HPDE6-E6E7 (cell line): ENCODE measurements at regions not wholly inside any gene's neighbourhood (a gene's known extent, or its start where the extent isn't known, plus 50 kb on each side); places are given as distances from the start of the nearest gene placed in this dataset.

Source experiments
- DNase-seq: peaks from one replicate; pipeline ENCODE4 v3.0.0; 2011; ENCODE audit warnings: missing footprints; ENCODE audit errors: extremely low spot score

DNA sequence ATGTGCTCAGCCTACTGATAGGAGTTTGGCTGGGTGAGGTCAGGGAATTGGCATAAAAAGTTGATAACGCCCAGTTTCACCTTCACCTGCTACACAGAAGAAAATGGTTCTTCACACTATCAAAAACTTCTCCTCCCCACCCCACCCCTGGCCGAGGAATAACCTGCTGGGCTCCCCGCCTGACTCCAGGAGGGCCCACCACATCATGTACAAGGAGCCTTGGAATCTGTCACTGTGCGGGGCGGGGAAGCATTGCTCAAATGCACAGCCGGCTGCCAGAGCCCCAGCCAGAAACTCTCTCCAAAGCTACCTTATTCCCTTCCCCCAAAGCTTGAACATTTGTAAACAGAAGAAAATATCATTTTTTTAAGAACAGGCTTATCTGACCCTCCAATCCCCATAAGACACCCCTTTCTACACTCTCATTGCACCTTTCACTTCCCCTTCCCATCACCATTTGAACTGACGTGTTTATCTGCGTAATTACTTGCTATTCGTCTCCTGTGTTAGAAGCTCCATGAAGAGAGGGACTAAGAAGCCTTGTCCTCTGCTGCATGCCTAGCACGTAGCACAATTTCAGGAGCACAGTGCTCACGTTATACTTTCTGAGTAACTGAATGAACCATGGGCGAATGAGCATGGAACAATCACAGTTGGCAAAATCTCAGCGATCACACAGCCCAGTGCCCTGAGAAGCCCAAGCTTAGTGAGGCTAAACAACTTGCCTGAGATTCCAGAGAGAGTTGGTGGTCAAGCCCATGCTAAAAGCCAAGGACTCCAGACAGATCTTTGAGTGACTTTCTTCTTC lies 82.9 kb downstream of the HES1 start:
- DNase-seq = no peak

DNA sequence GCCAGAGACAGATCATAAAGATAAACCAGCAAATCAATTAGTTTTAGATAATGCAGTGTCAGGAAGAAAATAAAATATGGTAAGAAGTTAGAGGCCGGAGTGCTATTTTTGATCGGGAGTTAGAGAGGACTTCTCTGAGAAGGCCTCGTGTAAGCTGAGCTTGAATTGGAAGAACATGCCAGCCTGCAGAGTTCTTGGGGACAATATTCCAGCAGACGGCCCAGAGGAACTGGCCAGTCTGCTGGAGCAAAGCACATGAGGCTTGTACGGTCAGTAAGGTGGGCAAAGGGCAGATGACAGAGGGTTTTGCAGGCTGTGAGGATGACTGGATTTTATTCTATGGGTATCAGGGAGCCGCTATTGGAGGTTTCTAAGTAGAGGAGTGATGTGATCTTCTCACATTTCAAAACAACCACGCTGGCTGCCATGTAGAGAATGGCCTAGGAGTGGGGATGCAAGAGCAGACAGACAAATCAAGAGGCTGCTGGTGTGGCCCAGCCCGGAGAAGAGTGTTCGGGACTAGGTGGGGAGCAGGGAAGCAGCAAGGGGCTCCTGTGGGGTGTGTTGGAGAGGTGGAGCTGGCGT lies 84.0 kb downstream of the HES1 start:
- no peak for DNase-seq

DNA sequence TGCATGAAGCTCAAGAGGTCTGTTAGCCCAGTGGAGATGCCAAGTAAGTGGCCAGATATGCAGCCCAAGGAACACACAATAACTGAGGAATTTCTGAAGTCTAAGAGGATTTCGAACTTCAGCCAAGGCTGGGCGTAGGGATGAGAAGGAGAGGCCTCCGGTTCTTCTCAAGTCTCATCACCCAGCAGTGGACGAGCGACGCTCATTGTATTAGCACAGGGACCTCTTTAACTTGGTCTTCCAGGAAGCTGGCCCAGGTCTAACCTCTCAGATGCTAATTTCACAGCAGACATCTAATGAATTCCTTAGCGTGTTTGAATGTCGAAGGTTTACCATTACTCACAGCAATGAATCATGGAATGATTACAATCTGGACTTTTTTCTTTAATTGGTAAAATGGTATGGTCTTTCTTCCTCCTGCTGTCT lies 85.0 kb downstream of the HES1 start:
- no peak for DNase-seq

DNA sequence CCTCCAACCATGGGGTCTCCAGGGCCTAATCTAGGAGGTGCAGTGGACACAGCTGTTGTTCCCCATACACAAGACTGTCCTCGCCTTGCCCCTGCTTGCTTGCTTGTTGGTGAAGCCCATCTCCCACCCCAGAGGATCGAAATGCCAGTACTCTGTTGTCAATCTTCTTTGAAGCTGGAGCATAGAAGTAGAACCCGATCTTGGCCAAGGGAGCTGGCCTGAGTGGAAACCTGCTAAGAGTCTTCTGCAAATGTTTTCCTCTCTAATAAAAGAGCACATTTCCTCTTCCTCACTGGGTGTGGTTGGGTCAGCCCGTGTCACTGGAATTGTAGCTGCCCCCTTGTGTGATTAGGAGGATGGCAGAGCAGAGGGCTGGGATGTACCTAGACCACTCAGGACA lies 85.4 kb downstream of the HES1 start:
- no peak for DNase-seq

DNA sequence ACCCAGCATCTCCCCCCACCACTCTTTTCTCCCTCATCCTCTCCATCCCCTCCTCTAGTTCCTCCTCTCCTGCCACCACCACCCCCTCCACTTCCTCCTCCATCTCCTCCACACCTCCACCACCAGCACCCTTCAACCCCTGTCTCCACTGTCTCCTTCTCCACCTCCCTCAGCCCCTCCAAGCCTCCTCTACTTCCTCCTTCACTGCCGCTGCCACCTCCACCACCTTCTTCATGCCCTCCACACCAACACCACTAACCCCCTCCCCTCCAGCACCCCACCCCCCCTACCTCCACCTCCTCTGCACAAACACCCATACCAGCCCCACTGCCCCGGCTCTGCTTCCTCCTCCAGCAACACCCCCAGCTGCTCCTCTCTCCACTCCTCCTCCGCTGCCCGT lies 88.0 kb downstream of the HES1 start:
- no peak for DNase-seq

DNA sequence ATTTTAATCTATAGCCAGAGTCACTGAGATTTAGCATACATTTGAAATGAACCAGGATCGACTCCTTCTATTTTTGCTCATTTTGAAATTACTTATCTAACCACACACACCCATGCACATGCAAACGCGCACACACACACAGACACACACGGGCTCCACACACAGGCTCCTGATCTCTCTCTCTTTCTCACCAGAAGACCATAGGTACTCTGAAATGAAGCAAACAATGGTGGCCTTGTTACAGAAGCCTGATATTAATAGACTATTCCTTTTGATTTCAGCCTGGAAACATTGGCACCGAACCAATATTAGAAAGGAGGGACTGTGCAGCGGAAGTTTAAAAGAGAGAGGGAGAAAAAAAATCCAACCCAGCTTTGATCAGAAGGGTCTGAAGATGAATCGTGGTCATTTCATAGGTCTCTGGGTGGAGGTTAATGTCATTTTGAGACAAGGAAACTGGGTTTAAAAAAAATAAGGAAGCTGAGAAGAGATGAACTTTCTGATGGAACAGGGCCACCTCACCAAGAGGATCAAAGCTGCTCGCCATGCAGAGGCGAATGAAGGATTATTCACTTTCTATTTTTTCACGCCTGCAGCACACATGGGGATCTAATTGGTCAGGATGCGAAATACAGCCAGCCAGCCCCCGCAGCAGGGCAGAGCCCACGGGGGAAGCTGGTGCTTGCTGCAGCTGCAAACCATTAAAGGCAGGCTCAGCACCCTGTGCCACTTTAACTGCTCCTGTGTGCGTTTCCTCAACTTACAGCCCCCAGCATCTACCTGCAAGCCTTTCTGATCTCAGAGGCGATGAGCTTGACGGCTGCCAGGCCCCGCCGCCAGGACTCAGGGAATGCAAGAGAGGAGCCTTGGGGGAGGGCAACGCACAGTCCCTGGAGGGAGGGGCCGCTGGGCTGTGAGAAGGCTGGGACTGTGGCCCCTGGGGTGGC lies 88.8 kb downstream of the HES1 start:
- no peak for DNase-seq

DNA sequence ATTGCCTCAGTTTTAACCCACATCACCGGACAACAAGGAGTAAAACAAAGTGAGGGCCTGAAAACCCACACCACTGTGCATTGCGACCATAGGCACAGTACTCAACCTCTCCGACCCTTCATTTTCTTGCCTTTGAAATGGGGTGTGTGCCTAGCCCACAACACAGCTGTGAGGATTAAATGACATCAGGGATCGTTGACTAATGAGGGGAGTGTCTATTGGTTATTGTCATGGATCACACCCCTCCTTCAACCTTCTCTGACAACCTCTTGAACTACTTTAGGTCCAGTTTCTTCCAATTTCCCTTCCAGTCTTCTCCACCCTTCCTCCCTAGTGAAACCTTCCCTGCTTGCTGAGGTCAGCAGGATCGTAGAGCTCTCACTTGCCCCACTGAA lies 89.5 kb downstream of the HES1 start:
- no peak for DNase-seq

DNA sequence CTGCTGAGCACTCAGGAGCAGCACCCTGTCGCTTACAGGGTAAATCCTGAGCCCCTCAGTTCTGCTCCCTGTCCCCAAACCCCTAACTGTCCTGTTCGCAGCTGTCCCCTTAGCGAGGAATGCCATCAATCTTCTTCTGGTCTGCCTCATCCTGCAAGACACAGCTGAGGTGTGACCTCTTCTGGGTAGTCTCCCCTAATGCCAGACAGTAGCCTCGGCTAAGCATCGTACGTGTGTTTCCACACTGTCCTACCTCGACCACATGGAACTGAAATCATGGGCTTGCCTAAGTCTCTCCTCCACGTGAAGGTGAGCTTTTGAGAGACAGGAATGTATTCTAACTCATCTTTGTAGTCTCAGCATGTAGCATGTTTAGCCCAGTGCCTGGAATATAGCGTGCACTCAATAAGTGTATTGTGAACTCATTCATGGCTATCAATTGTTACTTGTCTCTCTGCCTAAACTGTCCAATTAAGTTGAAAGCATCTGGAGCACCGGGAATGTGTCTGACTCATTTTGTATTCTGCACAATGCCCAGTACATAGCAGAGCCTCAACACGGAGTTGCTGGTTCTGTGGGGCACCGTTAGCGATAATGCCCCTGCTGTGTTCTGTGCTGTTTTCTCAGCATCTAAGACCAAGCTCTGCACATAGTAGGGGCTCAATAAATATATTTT lies 90.2 kb downstream of the HES1 start:
- DNase-seq = no peak

DNA sequence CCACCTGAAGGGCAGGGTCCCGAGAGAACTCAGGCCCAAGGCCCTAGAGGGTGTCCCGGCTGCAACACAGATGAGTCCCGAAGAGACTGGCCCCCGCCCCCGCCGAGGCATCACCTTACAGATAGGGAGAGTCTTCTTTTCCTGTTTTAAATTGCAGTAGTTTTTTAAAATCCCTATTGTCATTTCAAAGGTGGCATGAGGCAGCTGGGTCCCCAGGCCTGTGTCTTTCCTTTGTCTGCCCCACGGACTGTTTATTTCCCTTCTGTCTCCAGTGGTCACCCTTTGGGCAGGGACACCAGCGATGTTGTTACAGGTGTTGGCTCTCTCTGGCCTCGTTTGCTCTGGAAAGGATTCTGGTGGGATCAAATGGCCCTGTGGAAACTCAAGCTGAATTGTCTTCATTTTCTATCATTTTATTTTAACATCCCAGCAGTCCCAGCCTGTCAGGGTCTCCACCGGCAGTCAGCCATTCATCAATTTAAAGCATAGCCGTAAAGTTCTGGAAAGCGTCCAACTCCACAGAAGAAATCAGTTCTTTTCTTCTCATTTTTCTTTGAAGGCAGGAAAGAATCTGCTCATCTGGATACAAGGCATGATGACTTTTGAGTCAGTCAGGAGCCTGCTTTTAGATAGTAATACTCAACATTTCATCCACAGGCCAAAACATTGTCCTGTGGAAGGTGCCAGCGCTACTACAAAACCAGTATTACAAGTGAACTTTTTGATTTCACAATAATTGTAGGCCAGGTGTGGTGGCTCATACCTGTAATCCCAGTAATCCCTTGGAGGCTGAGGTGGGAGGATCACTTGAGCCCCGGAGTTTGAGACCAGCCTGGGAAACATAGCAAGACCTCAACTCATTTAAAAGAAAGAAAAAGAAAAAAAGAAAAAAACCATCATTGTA lies 96.2 kb downstream of the HES1 start:
- no peak for DNase-seq

DNA sequence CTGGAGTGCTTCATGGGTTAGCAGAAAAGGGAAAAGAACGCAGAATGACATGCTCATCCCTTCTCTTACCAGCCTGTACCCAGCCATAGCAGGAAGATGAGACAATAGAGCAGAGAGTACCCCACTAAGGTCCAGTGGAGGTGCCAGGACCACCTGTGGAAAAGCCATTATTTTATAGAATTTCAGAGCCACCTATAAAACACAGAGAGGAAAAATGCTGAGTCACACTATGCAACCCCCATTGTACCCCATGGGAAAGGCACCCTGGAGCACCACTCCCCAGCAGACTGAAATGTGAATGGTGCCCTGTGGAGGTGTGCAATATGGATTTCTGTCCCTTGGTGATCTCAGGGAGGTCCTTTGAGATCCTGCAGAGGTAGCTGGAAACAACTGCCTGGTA lies 97.2 kb downstream of the HES1 start:
- no peak for DNase-seq

DNA sequence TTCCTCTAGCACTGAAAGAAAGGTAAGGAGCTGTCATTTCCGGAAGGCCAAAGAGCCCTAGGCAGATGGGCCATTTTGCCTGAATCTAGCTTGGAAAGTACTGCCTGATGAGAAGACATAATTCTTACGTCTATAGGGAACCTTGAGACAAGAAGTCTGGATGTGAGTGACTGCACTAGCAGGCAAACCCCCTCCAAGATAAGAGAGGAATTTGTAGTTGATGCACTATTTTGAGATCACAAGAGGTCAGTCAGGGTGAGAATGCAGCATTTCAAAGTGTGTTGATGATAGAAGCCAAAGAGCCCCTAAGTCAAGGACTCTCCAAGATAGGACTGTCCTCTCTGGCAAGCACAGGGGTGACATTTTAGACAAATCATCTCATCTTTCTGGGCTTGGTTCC lies 99.2 kb downstream of the HES1 start:
- DNase-seq = no peak

DNA sequence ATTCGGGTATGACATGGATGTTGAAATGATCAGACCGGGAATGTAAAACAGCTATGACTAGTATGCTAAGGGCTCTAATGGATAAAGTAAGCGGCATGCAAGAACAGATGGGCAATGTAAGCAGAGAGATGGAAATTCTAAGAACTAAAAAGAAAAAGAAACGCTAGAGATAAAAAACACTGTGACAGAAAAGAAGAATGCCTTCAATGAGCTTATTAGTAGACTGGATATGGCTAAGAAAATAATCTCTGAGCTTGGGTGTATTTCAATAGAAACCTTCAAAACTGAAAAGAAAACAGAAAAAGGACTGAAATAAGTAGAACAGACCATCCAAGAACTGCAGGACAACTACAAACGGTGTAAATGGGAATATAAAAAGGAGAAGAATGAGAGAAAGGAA lies 101.2 kb downstream of the HES1 start:
- DNase-seq = no peak

DNA sequence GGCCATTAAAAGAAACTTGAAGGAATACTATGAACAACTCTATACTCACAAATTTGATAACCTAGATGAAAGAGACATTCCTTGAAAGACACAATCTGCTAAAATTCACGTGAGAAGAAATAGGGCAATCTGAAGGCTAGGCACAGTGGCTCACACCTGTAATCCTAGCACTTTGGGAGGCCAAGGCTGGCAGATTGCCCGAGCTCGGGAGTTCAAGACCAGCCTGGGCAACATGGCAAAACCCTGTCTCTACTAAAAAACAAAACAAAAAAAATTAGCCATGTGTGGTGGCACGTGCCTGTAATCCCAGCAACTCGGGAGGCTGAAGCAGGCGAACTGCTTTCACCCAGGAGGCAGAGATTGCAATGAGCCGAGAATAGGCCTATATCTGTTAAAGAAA lies 104.8 kb downstream of the HES1 start:
- no peak for DNase-seq

DNA sequence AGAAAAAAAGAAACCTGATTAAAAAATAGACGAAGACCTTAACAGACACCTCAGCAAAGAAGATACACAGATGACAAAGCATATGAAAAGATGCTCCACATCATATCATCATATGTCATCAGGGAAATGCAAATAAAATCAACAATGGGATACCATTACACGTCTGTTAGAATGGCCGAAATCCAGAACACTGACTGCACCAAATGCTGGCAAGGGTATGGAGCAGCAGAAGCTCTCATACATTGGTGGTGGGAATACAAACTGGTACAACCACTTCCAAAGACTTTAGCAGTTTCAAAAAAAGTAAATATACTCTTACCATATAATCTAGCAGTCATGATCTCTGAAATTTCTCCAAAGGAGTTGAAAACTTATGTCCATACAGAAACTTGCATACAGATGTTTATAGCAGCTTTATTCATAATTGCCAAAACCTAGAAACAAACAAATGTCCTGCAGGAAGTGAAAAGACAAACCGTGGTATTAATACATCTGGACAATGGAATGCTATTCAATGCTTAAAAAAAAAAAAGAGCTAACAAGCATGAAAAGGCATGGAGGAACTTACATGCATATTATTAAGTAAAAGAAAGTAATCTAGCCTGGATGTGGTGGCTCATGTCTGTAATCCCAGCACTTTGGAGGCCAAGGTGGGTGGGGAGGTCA lies 107.4 kb downstream of the HES1 start:
- DNase-seq = no peak

DNA sequence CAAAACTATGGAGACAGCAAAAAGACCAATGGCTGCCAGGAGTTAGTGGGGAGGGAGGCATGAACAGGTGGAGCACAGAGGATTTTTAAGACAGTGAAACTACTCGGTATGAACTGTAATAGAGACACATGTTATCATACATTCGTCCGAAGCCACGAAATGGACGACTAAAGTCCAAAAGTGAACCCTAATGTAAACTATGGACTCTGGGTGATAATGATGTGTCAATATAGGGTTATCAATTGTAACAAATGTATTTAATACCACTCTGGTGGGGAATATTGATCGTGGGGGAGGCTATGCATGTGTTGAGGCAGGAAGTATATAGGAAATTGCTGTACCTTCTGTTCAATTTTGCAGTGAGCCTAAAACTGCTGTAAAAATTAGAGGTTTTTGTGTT lies 107.0 kb downstream of the CPN2 start:
- DNase-seq = no peak

DNA sequence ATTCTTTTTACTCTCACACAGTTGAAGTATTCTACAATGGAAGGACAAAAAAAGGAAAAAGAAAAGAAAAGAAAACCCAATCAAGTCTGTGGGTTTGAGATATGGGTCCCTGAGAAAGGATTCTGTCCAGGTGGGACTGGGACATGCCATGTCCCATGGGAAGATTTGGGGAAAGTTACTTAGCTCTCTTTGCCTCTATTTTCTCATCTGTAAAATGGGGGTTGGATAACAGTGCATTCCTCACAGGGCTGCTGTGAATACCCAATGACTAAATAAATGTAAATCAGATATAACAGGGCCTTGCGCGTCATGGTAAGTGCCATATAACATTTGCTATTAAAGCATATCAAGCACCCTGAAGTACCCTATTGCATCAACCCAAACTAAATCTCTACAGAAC lies 105.7 kb downstream of the CPN2 start:
- no peak for DNase-seq

DNA sequence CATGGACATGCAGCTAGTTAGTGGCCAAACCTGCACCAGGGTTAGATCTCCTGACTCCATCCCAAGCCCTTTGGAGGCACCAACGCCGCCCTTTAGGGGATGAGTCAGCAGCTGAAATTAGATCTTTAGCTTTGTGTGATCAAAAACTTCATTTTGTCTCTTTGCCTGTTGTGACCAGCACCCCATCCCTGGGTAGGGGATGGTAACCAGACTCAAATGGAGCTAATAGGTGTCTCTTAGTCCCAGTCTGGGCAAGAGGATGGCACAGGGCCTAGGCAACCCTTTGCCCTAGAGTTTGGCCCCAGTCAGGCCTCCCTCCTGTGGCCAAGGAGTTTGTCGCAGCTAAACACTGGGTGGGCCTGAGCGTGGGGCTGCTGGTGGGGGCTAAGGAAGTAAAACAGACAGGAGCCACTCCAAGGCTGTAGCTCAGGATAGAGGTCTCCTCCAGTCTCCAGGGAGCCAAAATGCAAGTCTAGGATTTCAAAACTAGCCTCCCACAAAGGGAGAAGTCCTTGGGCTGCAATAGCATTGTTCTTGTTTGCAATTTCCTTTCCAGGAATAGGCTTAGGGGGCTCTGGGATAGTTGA lies 105.1 kb downstream of the CPN2 start:
- DNase-seq = no peak

DNA sequence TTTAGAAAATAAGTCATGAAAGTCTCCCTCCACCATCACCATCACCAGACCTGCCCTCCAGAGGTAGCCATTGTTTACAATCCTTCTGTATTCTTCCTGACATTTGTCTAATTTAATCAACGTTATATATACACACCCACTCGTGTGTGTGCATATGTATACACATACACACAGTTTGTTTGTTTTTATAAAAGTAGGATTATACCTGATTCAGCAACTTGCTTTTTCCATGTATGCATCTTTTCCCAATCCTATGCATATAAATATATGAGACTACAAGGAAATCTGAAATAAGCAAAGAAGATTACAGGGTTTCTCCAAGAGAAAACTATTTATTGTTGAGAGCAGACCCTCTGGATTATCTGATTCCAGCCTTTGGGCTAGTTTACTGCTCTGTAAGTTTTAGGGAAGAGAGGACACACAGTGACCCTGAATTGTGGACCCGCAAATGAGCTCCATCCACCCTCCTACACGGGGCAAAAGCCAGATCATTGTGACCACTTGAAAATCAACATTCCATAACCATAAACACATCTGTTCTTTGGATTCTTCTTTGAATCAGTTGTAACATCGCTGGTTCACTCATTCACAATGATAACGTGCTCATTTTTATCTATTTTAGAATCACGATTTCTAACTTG lies 104.3 kb downstream of the CPN2 start:
- DNase-seq = no peak

DNA sequence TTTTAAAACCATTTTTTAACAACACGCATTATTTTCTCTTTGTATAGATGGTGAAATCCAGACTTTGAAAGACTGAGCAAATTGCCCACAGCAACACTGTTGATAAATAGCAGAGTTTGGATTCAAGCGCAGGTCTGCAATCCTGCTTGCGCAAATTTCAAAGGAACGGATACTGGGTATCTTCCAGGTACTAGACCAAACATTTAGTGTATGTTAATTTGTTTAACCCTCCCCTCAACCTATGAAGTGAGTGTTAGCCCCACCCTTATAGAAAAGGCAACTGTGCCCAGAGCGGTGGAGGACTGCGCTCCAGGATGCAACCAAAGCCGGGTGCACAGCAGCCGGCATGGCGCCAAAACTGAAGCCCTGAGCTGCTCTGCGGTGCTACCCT lies 103.8 kb downstream of the CPN2 start:
- no peak for DNase-seq
